Erythroblast (primary cell): ENCODE measurements at regions not wholly inside any gene's neighbourhood (a gene's known extent, or its start where the extent isn't known, plus 50 kb on each side); places are given as distances from the start of the nearest gene placed in this dataset.

Experiments used
- GATA1 ChIP-seq: IDR thresholded peaks from 2 replicates; pipeline ENCODE4 v1.6.1; 2011; ENCODE audit warnings: low read depth, mild to moderate bottlenecking, control low read depth, low read length, moderate library complexity
- POLR2A ChIP-seq: IDR thresholded peaks from 2 replicates; pipeline ENCODE4 v1.6.1; 2011; ENCODE audit warnings: mild to moderate bottlenecking, low read length

- TF ChIP-seq POLR2A (no peak), GATA1 (no peak)
These were observed 147.2 kb upstream of the RPS6KA2 start for GRCh38 chr6:166774292-166774691.
